HFF-Myc (cell line): ENCODE measurements at regions not wholly inside any gene's neighbourhood (a gene's known extent, or its start where the extent isn't known, plus 50 kb on each side); places are given as distances from the start of the nearest gene placed in this dataset.
"Not testable (repeated sequence)": the region's sequence is repeated elsewhere in the genome, so short reads cannot be mapped to it uniquely, and the experiment has no call there.

Experiments
- DNase-seq: peaks from one replicate; pipeline ENCODE4 v3.0.0-alpha.2; 2011; ENCODE audit warnings: low read depth; ENCODE audit errors: extremely low read depth
- H3K4me3 ChIP-seq: replicated peaks from 2 replicates; pipeline ENCODE4 v1.5.1; 2011; ENCODE audit warnings: low read depth, mild to moderate bottlenecking, control low read depth, low read length
- TF ChIP-seq, protein P1 (sequence below): IDR thresholded peaks from 2 replicates; pipeline ENCODE4 v1.5.1; 2012; ENCODE audit warnings: mild to moderate bottlenecking, low read depth, low read length, control low read depth; ENCODE audit errors: missing control alignments

DNA sequence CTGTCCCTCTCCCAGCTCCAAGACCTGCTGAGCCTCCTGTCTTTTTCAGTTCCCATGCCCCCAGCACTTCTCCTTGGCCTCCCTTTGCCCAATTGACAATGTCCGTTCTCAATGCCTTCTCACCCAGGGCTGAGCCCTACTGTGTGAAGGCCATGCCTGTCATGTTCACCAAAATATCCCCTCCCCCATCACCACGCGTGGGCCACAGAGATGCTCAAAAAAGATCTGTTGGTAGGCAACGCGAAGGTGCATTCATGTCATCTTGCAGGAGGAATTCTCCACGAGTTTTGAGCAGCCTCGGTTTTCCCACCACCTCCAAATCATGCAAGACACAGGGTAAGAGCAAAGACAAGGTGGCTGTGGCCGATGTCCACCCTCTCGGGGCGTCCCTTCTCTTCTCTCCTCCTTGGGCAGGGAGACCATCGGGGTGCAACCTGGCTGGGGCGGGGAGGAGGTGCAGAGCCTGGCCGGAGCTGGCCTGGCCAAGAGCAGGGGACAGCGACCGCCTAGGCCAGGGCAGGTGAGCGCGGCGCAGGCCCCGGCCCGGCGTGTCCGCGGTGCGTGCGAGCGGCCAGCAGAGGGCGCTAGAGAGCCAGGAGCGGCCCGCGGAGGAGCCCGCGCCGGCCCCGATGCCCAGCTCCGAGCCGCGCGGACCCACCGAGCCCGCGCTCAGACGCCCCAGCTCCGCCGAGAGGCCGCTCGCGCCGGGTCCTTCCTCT lies 56.3 kb upstream of the KRTAP5-11 start:
- TF ChIP-seq, protein P1, sequence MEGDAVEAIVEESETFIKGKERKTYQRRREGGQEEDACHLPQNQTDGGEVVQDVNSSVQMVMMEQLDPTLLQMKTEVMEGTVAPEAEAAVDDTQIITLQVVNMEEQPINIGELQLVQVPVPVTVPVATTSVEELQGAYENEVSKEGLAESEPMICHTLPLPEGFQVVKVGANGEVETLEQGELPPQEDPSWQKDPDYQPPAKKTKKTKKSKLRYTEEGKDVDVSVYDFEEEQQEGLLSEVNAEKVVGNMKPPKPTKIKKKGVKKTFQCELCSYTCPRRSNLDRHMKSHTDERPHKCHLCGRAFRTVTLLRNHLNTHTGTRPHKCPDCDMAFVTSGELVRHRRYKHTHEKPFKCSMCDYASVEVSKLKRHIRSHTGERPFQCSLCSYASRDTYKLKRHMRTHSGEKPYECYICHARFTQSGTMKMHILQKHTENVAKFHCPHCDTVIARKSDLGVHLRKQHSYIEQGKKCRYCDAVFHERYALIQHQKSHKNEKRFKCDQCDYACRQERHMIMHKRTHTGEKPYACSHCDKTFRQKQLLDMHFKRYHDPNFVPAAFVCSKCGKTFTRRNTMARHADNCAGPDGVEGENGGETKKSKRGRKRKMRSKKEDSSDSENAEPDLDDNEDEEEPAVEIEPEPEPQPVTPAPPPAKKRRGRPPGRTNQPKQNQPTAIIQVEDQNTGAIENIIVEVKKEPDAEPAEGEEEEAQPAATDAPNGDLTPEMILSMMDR, result peak; percentile 47
- not testable (repeated sequence) for DNase-seq, H3K4me3 ChIP-seq

DNA sequence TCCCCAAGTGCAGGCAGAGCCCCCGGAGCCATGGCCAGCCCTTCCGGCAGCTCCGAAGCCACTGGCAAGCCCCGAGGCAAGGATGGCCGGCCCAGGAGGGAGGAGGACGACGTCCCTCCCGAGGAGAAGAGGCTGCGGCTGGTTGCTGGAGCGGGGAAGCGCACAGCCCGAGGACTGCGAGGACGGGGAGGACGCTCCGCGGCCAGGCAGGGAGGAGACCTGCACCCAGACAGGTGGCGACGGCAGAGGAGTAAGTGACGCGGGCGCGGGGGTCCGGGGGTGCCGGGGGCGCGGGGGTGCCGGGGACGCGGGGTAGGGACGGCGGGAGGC lies 56.8 kb upstream of the KRTAP5-11 start:
- H3K4me3 ChIP-seq, DNase-seq: not testable (repeated sequence)

DNA sequence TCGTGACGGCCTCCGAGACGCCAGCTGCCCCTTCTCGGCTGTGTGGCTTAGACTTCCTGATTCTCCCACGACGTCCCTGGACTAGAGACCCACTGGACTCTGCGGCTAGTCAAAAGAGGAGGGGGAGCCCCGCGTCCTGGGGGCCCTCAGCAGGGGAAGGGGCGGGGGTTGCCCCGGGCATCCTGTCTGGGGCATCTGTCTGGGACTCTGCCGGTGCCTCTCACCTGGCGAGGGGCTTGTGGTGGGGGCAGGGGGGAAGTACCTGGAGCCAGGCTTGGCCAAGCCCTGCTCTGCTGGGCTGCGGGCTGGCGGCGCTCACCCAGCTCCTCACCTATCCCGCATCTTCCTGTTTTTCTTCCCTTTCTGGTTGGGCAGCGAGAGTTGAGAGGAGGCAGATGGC lies 57.2 kb upstream of the KRTAP5-11 start:
- not testable (repeated sequence) for H3K4me3 ChIP-seq, DNase-seq

DNA sequence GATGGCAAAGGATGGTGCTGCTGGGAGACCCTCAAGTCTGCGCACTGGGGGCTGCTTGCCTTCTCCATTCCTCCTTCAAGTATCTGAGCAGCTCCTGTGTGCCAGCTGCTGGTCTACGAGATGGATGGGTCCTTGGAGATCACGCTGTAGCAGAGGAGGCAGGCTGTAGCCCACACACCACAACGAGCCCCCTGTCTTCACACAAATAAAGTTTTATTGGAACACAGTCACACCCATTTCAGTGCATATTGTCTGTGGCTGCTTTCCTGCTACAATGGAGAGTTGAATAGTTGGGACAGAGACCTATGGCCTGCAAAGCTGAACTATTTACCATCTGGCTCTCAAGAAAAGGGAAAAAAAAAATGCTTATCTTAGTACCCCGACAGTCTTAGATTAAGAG lies 64.4 kb upstream of the KRTAP5-11 start:
- not testable (repeated sequence) for H3K4me3 ChIP-seq, DNase-seq

DNA sequence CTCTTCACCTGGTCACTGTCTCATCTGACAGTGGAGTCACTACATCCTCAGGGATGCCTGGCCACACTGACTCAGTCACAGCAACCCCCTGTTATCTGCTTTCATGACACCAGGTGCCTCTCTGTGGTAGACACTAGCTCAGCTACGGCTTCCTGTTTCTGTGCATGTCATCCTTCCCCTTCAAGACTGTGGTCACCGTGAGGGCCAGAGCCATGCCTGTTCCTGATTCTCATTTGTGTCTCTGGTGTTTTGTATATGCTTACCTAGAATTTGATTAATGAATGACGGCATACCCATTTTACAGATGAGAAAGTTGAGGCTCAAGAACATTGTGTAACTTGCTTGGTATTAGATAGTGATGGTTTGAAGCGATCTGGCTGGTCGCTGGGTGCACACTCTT lies 70.3 kb upstream of the KRTAP5-11 start:
- not testable (repeated sequence) for DNase-seq

DNA sequence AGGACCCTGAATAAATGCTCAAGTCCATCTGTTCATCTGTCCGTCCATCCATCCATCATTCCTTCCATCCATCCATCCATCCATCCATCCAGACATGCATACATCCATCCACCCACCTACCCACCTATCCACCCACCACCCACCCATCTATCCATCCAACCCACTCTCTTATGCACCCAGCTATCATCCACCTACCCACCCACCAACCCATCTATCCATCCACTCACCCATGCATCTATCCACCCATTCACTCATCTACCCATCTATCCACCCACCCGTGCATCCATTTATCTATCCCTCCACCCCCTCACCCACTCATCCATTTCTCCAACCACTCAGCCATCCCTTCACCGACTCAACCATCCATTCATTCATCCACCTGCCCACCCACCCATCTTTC lies 71.7 kb upstream of the KRTAP5-11 start:
- not testable (repeated sequence) for DNase-seq

More for the DNA sequence above, 70.3 kb upstream of the KRTAP5-11 start:
- H3K4me3 ChIP-seq, result not testable (repeated sequence)

DNA sequence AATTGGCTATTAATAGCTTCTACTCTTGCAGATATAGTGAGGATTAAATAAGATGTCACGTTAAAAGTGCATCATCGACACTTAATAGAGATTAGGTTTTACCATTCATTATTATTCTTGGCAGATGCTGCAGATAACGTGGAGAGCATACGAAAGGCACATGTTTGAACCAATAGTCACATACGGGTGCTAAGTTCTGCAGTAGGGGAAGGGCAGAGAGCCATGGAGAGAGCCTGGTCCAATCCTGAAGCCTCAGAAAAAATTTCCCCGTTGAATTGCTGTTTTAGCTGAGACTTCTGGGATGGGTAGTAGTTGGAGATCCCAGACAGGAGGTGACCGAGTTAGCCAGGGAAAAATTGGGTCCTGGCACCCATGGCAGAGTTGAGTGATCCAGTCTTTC lies 72.4 kb upstream of the KRTAP5-11 start:
- not testable (repeated sequence) for DNase-seq

More for the DNA sequence above, 71.7 kb upstream of the KRTAP5-11 start:
- not testable (repeated sequence) for H3K4me3 ChIP-seq

DNA sequence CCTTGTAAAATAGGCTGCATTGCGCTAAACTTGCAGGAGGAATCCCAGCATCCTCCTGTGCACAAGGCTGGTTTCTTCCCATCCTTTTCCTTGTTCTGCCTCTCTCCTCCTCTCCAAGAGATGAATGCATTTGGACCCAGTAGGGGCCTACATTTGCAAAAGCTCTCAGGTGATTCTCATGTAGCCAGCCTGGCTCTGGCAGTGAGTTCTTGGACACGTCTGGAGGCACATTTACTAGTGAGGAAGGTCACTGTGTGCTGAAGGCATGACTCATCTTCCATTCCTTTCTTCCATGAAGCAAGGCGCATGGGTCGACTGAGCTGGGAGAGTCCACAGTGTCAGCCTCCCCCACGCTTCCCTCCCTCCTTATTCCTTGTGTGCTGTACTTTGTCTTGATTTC lies 73.8 kb upstream of the KRTAP5-11 start:
- not testable (repeated sequence) for H3K4me3 ChIP-seq, DNase-seq

More for the DNA sequence above, 72.4 kb upstream of the KRTAP5-11 start:
- not testable (repeated sequence) for H3K4me3 ChIP-seq

DNA sequence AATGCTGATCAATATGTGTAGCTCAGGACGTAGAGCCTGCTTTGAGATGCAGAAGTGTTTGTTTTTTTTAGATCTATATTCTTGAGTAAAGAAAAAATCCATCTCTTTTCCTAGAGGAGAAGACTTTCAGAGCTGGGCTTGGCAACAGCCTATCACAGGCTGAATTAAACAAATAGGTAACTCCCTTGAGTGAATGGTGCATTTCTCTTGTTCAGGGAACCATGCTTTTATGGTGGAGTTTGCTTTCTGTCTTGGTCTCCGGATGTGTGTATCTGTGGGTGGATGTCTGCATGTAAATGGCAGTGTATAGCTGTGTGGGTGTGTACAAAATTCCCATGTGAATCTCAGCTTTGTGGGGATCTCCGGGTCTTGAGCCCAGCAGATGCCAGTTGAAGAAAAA lies 82.3 kb upstream of the KRTAP5-11 start:
- DNase-seq, result not testable (repeated sequence)

DNA sequence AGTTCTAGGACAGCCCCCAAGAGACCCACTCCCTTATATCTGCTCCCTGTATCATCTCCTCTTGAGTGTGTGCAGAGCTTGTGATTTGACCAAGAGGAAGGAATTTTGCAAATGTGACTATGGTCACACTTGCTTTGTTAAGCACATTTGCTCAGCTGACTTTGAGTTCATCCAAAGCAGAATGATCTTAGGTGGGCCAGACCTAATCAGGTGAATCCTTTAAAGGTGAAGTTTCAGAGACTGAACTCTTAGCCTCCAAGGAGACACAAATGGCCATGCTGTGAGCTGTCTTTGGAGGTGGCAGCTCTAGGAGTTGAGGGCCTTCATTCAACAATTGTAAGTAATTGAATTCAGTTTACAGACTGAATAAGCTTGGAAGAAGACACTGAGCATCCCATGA lies 115.4 kb upstream of the KRTAP5-11 start:
- not testable (repeated sequence) for DNase-seq, H3K4me3 ChIP-seq

More for the DNA sequence above, 82.3 kb upstream of the KRTAP5-11 start:
- H3K4me3 ChIP-seq, result not testable (repeated sequence)

DNA sequence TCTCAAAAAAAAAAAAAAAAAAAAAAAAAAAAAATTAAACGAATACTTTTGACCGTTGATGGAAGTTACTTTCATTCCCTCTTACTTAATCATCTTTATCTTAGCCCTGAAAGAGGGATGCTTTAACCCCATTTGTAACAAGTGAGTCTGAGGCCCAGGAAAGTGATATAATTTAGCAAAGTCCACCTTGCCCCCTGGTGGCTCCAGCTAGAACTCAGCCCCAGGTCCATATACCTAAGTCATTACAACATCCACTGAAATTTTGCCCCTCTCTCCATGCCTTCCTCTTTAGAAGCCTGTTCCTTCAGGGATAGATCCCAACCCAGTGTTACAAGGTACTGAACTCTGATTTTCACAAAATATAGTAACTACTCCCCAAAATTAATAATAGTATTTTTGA lies 116.3 kb upstream of the KRTAP5-11 start:
- not testable (repeated sequence) for H3K4me3 ChIP-seq, DNase-seq
- TF ChIP-seq, protein P1, result peak; percentile 13

DNA sequence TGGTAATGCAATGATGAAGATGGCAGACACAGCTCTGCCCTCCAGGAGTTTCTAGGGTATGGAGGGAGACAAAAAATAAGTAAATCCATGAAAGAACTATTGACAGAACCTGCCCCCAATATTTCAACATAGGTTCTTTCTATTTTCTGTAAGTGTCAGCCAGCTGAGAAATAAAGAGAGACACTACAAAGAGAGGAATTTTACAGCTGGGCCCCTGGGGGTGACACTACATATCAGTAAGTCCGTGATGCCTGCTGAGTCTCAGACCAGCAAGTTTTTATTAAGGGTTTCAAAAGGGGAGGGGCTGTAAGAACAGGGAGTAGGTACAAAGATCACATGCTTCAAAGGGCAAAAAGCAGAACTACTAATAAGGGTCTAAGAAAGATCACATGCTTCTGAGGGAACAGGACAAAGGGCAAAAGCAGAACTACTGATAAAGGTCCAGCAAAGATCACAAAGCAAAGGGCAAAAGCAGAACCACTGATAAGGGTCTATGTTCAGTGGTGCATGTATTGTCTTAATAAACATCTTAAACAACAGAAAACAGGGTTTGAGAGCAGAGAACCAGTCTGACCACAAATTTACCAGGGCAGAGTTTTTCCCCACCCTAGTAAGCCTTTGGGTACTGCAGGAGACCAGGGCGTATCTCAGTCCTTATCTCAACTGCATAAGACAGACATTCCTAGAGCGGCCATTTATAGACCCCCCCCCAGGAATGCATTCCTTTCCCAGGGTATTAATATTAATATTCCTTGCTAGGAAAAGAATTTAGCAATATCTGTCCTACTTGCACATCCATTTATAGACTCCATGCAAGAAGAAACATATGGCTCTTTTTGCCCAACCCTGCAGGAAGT lies 119.0 kb upstream of the KRTAP5-11 start:
- DNase-seq, H3K4me3 ChIP-seq: not testable (repeated sequence)

DNA sequence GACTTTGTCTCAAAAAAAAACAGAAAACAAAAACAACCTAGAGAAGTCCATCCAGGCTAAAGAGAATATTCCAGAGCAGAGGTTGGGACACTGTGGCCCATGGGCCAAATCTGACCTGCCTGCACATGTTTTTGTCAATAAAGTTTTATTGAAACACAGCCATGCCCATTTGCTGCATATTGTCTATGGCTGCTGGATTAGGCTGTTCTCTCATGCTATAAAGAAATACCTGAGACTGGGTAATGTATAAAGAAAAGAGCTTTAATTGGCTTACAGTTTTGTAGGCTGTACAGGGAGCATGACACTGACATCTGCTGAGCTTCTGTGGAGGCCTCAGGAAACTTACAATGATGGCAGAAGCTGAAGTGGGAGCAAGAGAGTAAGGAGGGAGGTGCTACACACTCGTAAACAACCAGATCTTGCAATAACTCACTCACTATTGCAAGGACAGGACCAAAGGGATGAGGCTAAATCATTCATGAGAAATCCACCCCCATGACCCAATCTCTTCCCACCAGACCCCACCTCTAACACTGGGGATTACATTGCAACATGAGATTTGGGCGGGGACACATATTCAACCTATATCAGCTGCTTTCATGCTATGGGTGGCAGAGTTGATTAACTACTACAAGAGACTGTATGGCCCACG lies 122.5 kb upstream of the KRTAP5-11 start:
- not testable (repeated sequence) for H3K4me3 ChIP-seq, DNase-seq

DNA sequence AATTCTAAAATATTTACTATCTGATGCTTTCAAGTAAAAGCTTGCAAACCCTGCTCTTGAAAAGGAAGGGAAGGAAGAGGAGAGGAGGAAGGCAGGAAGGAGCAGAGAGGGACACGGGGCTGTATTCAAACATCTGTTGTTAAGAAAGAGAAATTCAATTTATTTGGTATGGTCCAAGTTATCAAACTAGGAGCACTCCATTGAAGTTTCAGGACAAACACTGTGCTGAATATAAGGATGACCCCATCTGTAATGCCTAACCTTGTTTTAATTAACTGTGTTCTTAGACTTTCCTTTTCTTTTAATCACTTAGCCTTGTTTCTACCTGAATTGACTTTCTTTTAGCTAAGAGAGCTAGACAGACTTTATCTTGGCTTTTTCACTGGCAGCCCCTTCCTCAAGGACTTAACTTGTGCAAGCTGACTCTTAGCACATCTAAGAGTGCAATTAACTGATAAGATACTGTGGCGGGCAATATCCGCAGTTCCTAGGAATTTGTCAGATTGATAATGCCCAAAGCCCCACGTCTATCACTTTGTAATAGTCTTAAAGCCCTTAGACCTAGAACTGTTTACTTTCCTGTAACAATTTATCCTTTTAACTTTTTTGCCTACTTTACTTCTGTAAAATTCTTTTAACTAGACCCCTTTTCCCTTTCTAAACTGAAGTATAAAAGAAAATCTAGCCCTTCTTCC lies 123.2 kb upstream of the KRTAP5-11 start:
- H3K4me3 ChIP-seq, DNase-seq: not testable (repeated sequence)

DNA sequence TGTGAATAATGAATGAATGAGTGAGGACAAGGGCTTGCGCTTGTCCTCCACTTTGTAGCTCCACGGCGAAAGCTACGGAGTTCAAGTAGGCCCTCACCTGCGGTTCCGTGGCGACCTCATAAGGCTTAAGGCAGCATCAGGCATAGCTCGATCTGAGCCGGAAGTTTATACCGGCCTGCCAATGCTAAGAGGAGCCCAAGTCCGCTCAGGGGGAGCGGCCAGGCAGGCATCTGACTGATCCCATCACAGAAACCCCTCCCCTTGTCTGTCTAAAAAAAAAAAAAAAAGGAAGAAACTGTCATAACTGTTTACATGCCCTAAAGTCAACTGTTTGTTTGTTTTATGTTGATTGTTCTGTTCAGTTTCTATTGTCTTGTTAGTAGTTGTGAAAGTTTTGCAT lies 124.4 kb upstream of the KRTAP5-11 start:
- H3K4me3 ChIP-seq, DNase-seq: not testable (repeated sequence)
